LNCaP clone FGC (cell line): ENCODE measurements at regions not wholly inside any gene's neighbourhood (a gene's known extent, or its start where the extent isn't known, plus 50 kb on each side); places are given as distances from the start of the nearest gene placed in this dataset.

Experiments
- DNase-seq: peaks from one replicate; pipeline ENCODE4 v3.0.0-alpha.2; 2011; ENCODE audit warnings: low read depth
- H3K4me3 ChIP-seq: 2 replicates; pipeline ENCODE4 v1.5.1; 2011; ENCODE audit warnings: mild to moderate bottlenecking, low read depth, low read length, control low read depth
- TF ChIP-seq, protein P1 (sequence below): IDR thresholded peaks from 2 replicates; pipeline ENCODE4 v1.5.1; 2012; ENCODE audit warnings: mild to moderate bottlenecking; ENCODE audit not compliant: control insufficient read depth, insufficient read depth; ENCODE audit errors: extremely low read depth

DNA sequence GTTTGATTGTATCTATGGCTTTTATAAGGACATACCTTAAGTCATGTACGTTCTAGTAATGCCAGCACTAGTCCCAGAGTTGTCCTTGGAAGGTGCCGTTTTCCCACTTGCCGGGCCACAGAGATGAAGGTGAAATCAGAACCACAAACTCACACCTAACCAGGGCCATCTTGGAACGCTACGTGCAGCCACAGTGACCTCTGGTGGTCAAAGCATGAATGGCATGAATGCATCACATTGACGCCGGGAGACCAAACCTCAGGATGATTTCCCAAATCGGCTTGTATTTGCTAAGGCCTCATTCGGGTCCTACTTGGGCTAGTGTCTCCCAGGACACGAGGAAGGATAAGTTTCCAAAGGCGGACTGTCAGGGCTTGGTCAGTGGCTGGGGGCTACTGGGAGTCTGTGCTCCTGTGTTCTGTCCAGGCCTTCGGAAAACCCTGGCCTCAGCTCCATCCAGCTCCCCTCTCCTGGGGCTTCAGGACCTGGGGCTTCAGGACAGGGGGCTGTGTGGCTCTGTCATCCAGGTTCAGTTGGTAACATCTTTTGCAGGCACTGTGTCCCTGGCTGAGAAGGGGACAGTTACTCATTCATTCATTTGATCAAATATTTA is 260.5 kb downstream of the PRDM2 start:
- no peak overlapping the region for H3K4me3 ChIP-seq
- TF ChIP-seq, protein P1, sequence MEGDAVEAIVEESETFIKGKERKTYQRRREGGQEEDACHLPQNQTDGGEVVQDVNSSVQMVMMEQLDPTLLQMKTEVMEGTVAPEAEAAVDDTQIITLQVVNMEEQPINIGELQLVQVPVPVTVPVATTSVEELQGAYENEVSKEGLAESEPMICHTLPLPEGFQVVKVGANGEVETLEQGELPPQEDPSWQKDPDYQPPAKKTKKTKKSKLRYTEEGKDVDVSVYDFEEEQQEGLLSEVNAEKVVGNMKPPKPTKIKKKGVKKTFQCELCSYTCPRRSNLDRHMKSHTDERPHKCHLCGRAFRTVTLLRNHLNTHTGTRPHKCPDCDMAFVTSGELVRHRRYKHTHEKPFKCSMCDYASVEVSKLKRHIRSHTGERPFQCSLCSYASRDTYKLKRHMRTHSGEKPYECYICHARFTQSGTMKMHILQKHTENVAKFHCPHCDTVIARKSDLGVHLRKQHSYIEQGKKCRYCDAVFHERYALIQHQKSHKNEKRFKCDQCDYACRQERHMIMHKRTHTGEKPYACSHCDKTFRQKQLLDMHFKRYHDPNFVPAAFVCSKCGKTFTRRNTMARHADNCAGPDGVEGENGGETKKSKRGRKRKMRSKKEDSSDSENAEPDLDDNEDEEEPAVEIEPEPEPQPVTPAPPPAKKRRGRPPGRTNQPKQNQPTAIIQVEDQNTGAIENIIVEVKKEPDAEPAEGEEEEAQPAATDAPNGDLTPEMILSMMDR, result peak; percentile 98
- peak; percentile 33 for DNase-seq

DNA sequence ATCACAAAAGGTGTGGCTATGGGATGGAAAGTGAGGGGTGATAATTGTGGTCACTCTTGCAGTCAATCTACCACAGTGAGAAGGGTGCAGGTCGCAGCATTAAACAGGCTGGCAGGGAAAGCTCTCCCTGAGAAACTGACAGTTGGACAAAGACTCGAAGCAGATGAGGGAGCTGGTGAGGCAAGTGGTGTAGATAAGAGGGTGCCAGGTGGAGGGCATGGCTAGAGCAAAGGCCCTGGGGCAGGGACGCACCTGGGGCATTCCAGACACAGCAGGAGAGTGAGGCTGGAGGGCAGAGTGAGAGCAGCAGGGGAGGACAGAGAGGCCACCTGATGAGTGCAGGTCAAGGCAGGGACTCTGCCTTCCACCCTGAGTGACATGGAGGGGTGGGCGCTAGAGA is 264.8 kb downstream of the PRDM2 start:
- no peak overlapping the region for H3K4me3 ChIP-seq
- no peak for DNase-seq
- TF ChIP-seq, protein P1, result no peak

DNA sequence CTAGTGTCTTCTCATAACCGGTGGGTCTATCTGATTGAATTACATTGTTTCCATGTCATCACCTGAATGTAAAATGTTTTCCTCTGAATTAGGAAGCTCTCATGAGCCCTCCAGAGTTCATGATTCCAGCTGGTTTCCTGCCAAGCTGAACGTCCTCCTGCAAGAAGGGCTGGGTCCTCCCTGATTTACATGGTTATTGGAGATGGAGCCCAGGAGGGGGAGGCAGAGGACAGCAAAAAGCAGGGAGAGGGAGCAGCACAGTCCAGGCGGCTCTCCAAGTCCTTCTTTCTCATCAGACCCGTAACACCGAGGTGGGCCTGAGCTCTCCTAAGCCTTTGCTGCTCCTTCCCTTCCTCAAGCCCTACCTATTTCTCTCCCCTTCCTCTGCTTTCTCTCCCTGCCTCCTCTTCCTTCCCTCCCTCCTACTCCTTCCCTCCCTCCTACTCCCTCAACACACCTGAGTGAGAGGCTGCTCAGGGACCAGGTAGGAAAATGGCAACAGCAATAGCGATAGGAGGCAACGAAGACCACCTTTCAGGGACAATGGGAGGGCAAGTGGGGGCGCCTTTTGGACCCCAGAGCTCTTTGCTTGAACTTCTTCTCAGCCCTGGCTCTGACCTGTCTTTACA is 265.9 kb downstream of the PRDM2 start:
- TF ChIP-seq, protein P1, result peak; percentile 87
- H3K4me3 ChIP-seq, result no peak overlapping the region
- peak; percentile 22 for DNase-seq

DNA sequence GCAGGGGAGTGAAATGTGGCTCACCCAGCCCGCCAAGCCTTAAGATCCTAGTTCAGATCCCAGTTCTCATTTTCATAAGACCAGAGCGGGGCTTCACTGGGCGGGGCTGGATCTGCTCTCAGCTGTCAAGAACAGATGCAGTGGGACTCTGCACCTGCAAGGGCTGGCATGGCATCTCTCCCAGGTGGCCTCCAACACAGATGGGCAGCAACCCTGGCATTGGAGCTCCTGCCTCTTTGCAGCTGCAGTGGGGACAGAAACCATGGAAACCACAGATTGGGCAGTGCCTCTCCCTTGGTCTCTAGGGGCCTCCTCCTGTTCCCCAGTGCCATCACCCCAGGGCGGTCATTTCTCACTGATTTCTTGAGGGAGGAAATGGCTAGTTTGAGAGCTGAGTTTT is 267.7 kb downstream of the PRDM2 start:
- TF ChIP-seq, protein P1, result no peak
- H3K4me3 ChIP-seq, result no peak overlapping the region
- DNase-seq, result no peak

DNA sequence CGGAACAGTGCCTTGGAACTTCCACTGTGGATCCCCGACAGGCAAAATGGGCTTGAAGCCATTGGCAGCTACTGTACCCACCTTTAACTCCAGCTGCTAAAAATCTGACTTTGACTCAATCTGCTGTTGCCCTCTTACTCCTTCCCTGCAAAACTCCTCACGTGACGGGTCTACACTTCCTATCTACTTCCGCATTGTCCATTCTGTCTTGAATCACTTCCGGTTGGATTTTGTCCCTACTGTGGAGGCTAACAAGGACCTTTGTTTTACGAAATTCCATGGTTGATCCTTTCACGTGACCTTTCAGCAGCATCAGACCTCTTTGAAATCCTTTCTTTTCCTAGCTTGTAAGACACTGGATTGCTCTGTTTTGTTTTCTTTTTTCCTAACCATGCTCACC is 268.4 kb downstream of the PRDM2 start:
- TF ChIP-seq, protein P1, result no peak
- no peak overlapping the region for H3K4me3 ChIP-seq
- no peak for DNase-seq

DNA sequence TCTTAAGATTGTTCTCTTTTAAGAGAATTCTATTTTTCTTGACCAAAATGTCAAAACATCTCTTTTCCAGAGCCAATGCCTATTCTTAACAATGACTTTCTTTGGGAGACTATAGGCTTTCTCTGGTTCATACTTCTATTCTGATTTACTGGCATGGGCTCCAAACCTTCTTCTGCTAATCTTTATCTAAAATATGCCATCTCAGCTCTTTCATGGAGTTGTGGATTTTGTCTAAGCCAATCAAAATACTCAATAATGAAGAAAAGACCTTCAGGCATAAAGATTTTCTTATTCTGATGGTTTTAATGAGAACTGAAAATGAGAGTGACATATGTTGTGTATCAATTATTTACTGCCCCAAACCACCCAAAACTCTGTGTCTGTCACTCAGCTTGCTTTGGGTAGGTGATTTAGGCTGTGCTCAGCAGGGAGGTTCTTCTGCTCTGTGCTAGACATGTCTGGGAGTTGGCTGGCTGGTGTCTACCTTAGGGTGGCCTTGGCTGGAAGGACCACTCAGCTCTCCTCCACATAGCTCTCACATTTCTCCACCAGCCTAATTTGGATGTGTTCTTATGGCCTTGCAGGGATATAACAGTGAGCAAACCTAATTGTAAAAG is 270.8 kb downstream of the PRDM2 start:
- no peak overlapping the region for H3K4me3 ChIP-seq
- TF ChIP-seq, protein P1, result no peak
- no peak for DNase-seq
